Astrocyte (in vitro differentiated cells and primary cell): ENCODE measurements at regions not wholly inside any gene's neighbourhood (a gene's known extent, or its start where the extent isn't known, plus 50 kb on each side); places are given as distances from the start of the nearest gene placed in this dataset.

ENCODE experiments used
- DNase-seq: peaks from one replicate; pipeline ENCODE4 v3.0.0-alpha.2; 2010; ENCODE audit warnings: low read depth
- FAIRE-seq: peaks from 2 replicates; lab custom pipeline; 2011; peaks lifted over from hg19 to GRCh38; lab: Jason Lieb, UNC
- H2AFZ ChIP-seq: 2 replicates; pipeline ENCODE4 v1.6.0; 2012; ENCODE audit warnings: low read depth, low read length, inconsistent platforms
- H3K27ac ChIP-seq: 2 replicates; pipeline ENCODE4 v1.5.1; 2011; ENCODE audit warnings: low read depth, low read length, inconsistent platforms
- H3K27me3 ChIP-seq: 2 replicates; pipeline ENCODE4 v1.6.0; 2011; ENCODE audit warnings: low read length, inconsistent platforms; ENCODE audit not compliant: insufficient read depth
- H3K36me3 ChIP-seq: 2 replicates; pipeline ENCODE4 v1.5.1; 2011; ENCODE audit warnings: low read length, inconsistent platforms; ENCODE audit not compliant: insufficient read depth
- H3K4me1 ChIP-seq: 2 replicates; pipeline ENCODE4 v1.5.1; 2011; ENCODE audit warnings: low read length, inconsistent platforms; ENCODE audit not compliant: insufficient read depth
- H3K4me2 ChIP-seq: 2 replicates; pipeline ENCODE4 v1.6.0; 2012; ENCODE audit warnings: low read length, inconsistent platforms
- H3K4me3 ChIP-seq: 2 replicates; pipeline ENCODE4 v1.5.1; 2011; ENCODE audit warnings: low read depth, mild to moderate bottlenecking, low read length, inconsistent platforms; ENCODE audit not compliant: insufficient read depth
- H3K79me2 ChIP-seq: 2 replicates; pipeline ENCODE4 v1.6.0; 2012; ENCODE audit warnings: mild to moderate bottlenecking, low read length, inconsistent platforms; ENCODE audit not compliant: insufficient read depth
- H3K9ac ChIP-seq: 2 replicates; pipeline ENCODE4 v1.6.0; 2012; ENCODE audit warnings: mild to moderate bottlenecking, low read length, inconsistent platforms
- H3K9me3 ChIP-seq: 2 replicates; pipeline ENCODE4 v1.5.1; 2012; ENCODE audit warnings: low read depth, mild to moderate bottlenecking, low read length, inconsistent platforms; ENCODE audit not compliant: insufficient read depth
- H4K20me1 ChIP-seq: 2 replicates; pipeline ENCODE4 v1.6.0; 2012; ENCODE audit warnings: low read length, inconsistent platforms; ENCODE audit not compliant: insufficient read depth
- H3K27ac Mint-ChIP-seq: one replicate; pipeline ENCODE4 v1.8.0; 2021; ENCODE audit warnings: mild to moderate bottlenecking, mixed read lengths; ENCODE audit not compliant: unreplicated experiment
- H3K27me3 Mint-ChIP-seq: one replicate; pipeline ENCODE4 v1.8.0; 2021; ENCODE audit warnings: low read depth, mixed read lengths; ENCODE audit not compliant: unreplicated experiment
- H3K36me3 Mint-ChIP-seq: one replicate; pipeline ENCODE4 v1.8.0; 2021; ENCODE audit warnings: low read depth, mixed read lengths; ENCODE audit not compliant: unreplicated experiment
- H3K4me1 Mint-ChIP-seq: one replicate; pipeline ENCODE4 v1.8.0; 2021; ENCODE audit warnings: low read depth, mixed read lengths; ENCODE audit not compliant: unreplicated experiment
- H3K4me3 Mint-ChIP-seq: one replicate; pipeline ENCODE4 v1.8.0; 2021; ENCODE audit warnings: mild to moderate bottlenecking, moderate library complexity, mixed read lengths; ENCODE audit not compliant: unreplicated experiment
- H3K9me3 Mint-ChIP-seq: one replicate; pipeline ENCODE4 v1.8.0; 2021; ENCODE audit warnings: mild to moderate bottlenecking, mixed read lengths; ENCODE audit not compliant: unreplicated experiment
- CTCF ChIP-seq: IDR thresholded peaks from 2 replicates; pipeline ENCODE4 v1.5.1; 2011; ENCODE audit warnings: low read depth, mild to moderate bottlenecking, inconsistent platforms, low read length, moderate library complexity; ENCODE audit not compliant: insufficient read depth
- EZH2 ChIP-seq: IDR thresholded peaks from 2 replicates; pipeline ENCODE4 v1.6.1; 2012; ENCODE audit warnings: mild to moderate bottlenecking, low read length, inconsistent platforms; ENCODE audit not compliant: insufficient read depth

- Mint-ChIP-seq H3K27ac (no peak overlapping the region), H3K4me1 (peaks cover 4% of the 10 kb centered on the region), H3K36me3 (no peaks in the 10 kb centered on the region), H3K9me3 (peaks cover 2% of the 10 kb centered on the region), H3K4me3 (no peak overlapping the region), H3K27me3 (no peaks in the 10 kb centered on the region)
- H3K27ac ChIP-seq = no peak overlapping the region
- no peak overlapping the region for H3K9ac ChIP-seq
- H2AFZ ChIP-seq = no peak overlapping the region
- H3K4me1 ChIP-seq = no peaks in the 10 kb centered on the region
- H3K4me3 ChIP-seq = no peak overlapping the region
- H4K20me1 ChIP-seq = no peaks in the 10 kb centered on the region
- TF ChIP-seq CTCF (no peak), EZH2 (no peak)
- no peaks in the 10 kb centered on the region for H3K36me3 ChIP-seq
- no peak for FAIRE-seq
- no peak overlapping the region for H3K4me2 ChIP-seq
- H3K27me3 ChIP-seq = no peaks in the 10 kb centered on the region
- no peaks in the 10 kb centered on the region for H3K79me2 ChIP-seq
- no peak for DNase-seq
- no peaks in the 10 kb centered on the region for H3K9me3 ChIP-seq
These were observed 641.1 kb downstream of the RNF144B start for GRCh38 chr6:19028201-19028600.

- H4K20me1 ChIP-seq = no peaks in the 10 kb centered on the region
- H3K9me3 ChIP-seq = no peaks in the 10 kb centered on the region
- Mint-ChIP-seq H3K9me3 (peaks cover 6% of the 10 kb centered on the region), H3K4me3 (no peak overlapping the region), H3K36me3 (no peaks in the 10 kb centered on the region), H3K4me1 (peaks cover 4% of the 10 kb centered on the region), H3K27ac (no peak overlapping the region), H3K27me3 (no peaks in the 10 kb centered on the region)
- no peak overlapping the region for H3K27ac ChIP-seq
- FAIRE-seq = no peak
- no peaks in the 10 kb centered on the region for H3K36me3 ChIP-seq
- DNase-seq = no peak
- H3K4me2 ChIP-seq = no peak overlapping the region
- no peak overlapping the region for H3K4me3 ChIP-seq
- no peaks in the 10 kb centered on the region for H3K4me1 ChIP-seq
- TF ChIP-seq CTCF (no peak), EZH2 (no peak)
- H3K9ac ChIP-seq = no peak overlapping the region
- no peaks in the 10 kb centered on the region for H3K27me3 ChIP-seq
- H2AFZ ChIP-seq = no peak overlapping the region
- no peaks in the 10 kb centered on the region for H3K79me2 ChIP-seq
These were observed 645.6 kb downstream of the RNF144B start for GRCh38 chr6:19032591-19033295.

GRCh38 chr6:19033683-19034082, 646.5 kb downstream of the RNF144B start:
- H3K27ac Mint-ChIP-seq = no peak overlapping the region
- H3K4me3 Mint-ChIP-seq = no peak overlapping the region
- H3K27me3 Mint-ChIP-seq = no peaks in the 10 kb centered on the region
- H3K9me3 ChIP-seq = no peaks in the 10 kb centered on the region
- DNase-seq (no peak), FAIRE-seq (no peak)
- H3K36me3 ChIP-seq = no peaks in the 10 kb centered on the region
- no peak overlapping the region for H3K27ac ChIP-seq
- H3K27me3 ChIP-seq = no peaks in the 10 kb centered on the region
- H3K4me2 ChIP-seq = no peak overlapping the region
- no peak overlapping the region for H3K4me3 ChIP-seq
- no peak for TF ChIP-seq CTCF
- no peak for TF ChIP-seq EZH2
- no peaks in the 10 kb centered on the region for H3K4me1 ChIP-seq
- H3K4me1 Mint-ChIP-seq = peaks cover 4% of the 10 kb centered on the region
- peaks cover 6% of the 10 kb centered on the region for H3K9me3 Mint-ChIP-seq
- H3K79me2 ChIP-seq = no peaks in the 10 kb centered on the region
- H3K36me3 Mint-ChIP-seq = no peaks in the 10 kb centered on the region
- H3K9ac ChIP-seq = no peak overlapping the region
- H4K20me1 ChIP-seq = no peaks in the 10 kb centered on the region
- no peak overlapping the region for H2AFZ ChIP-seq
